Natural killer cell (primary cell): ENCODE measurements at regions not wholly inside any gene's neighbourhood (a gene's known extent, or its start where the extent isn't known, plus 50 kb on each side); places are given as distances from the start of the nearest gene placed in this dataset.

Experiments
- ATAC-seq, 3 donors: fragments of 150-1000 bp in 2 of 3; fragments of 200-7000 bp in 1 of 3; cut with Tn5 transposase; 1 replicate in 1 of 3; 2 replicates in 2 of 3; pipeline ENCODE4 v1.10.0; 2021; ENCODE audit warnings: mild to moderate bottlenecking in 2 of 3, moderate library complexity in 2 of 3
- DNase-seq, 2 donors: peaks; one replicate each; pipeline versions ENCODE4 v3.0.0 to v3.0.0-alpha.2; 2013 to 2021; ENCODE audit warnings: mixed read lengths in 1 of 2
- H3K27ac ChIP-seq: one replicate; pipeline ENCODE4 v1.5.1; 2013; ENCODE audit warnings: mild to moderate bottlenecking, low read length
- H3K27me3 ChIP-seq: one replicate; pipeline ENCODE4 v1.6.1; 2013; ENCODE audit warnings: low read length; ENCODE audit not compliant: control insufficient read depth, insufficient read depth
- H3K36me3 ChIP-seq: one replicate; pipeline ENCODE4 v1.6.1; 2013; ENCODE audit warnings: low read length; ENCODE audit not compliant: control insufficient read depth, insufficient read depth
- H3K4me1 ChIP-seq: one replicate; pipeline ENCODE4 v1.6.1; 2013; ENCODE audit warnings: low read length; ENCODE audit not compliant: control insufficient read depth, insufficient read depth
- H3K4me3 ChIP-seq: one replicate; pipeline ENCODE4 v1.5.1; 2013; ENCODE audit warnings: low read length
- H3K9me3 ChIP-seq: one replicate; pipeline ENCODE4 v1.6.1; 2013; ENCODE audit warnings: low read length; ENCODE audit not compliant: control insufficient read depth, insufficient read depth
- H3K27ac Mint-ChIP-seq, 2 donors: one replicate each; pipeline ENCODE4 v1.8.0; 2022; ENCODE audit warnings: mild to moderate bottlenecking in 2 of 2, mixed read lengths in 2 of 2, moderate library complexity in 1 of 2
- H3K27me3 Mint-ChIP-seq, 2 donors: one replicate each; pipeline ENCODE4 v1.8.0; 2022; ENCODE audit warnings: low read depth in 2 of 2, mixed read lengths in 2 of 2
- H3K36me3 Mint-ChIP-seq: one replicate; pipeline ENCODE4 v1.8.0; 2022; ENCODE audit warnings: mixed read lengths
- H3K4me1 Mint-ChIP-seq, 2 donors: one replicate each; pipeline ENCODE4 v1.8.0; 2022; ENCODE audit warnings: mixed read lengths in 2 of 2
- H3K4me3 Mint-ChIP-seq: one replicate; pipeline ENCODE4 v1.8.0; 2022; ENCODE audit warnings: mild to moderate bottlenecking, moderate library complexity, mixed read lengths
- H3K9me3 Mint-ChIP-seq, 2 donors: one replicate each; pipeline ENCODE4 v1.8.0; 2022; ENCODE audit warnings: mixed read lengths in 2 of 2
- CTCF ChIP-seq: fragments of 200-600 bp; IDR thresholded peaks from one replicate; pipeline ENCODE4 v1.8.0; 2022; ENCODE audit warnings: antibody characterized with exemption
- WGBS: methylation state at CpG from one replicate; pipeline ENCODE4 v1.1.7; 2013; ENCODE audit warnings: missing lambda C conversion rate; ENCODE audit not compliant: insufficient coverage; 5-methylcytosine and 5-hydroxymethylcytosine counted together
- intact Hi-C: fragments of 100-400 bp; cut with micrococcal nuclease; formaldehyde crosslinking; loops from one replicate; pipeline ENCODE4 v1.14.2; 2022

- Histone ChIP-seq H3K4me3 (no peak overlapping the region), H3K27ac (no peak overlapping the region), H3K4me1 (no peaks in the 10 kb centered on the region), H3K9me3 (no peaks in the 10 kb centered on the region), H3K27me3 (no peaks in the 10 kb centered on the region), H3K36me3 (no peaks in the 10 kb centered on the region)
- Mint-ChIP-seq H3K9me3 (no peaks in the 10 kb centered on the region), H3K27me3 (no peaks in the 10 kb centered on the region), H3K4me1 (no peaks in the 10 kb centered on the region), H3K27ac (no peak overlapping the region), H3K36me3 (no peaks in the 10 kb centered on the region), H3K4me3 (no peak overlapping the region)
- DNase-seq (no peak), ATAC-seq (no peak)
- intact Hi-C loops = no loop called here
- TF ChIP-seq CTCF = no peak
- 83% methylated on average over 16 of the region's 16 CpGs for WGBS
These were observed 191.6 kb downstream of the UQCRFS1 start for GRCh38 chr19:29021232-29021916.

GRCh38 chr19:29019403-29019802, 193.5 kb downstream of the UQCRFS1 start:
- intact Hi-C loops = no loop called here
- DNase-seq (no peak), ATAC-seq (no peak)
- Mint-ChIP-seq H3K4me3 (no peak overlapping the region), H3K27ac (no peak overlapping the region), H3K9me3 (no peaks in the 10 kb centered on the region), H3K4me1 (no peaks in the 10 kb centered on the region), H3K27me3 (no peaks in the 10 kb centered on the region), H3K36me3 (no peaks in the 10 kb centered on the region)
- Histone ChIP-seq H3K36me3 (no peaks in the 10 kb centered on the region), H3K4me1 (no peaks in the 10 kb centered on the region), H3K4me3 (no peak overlapping the region), H3K27me3 (no peaks in the 10 kb centered on the region), H3K27ac (no peak overlapping the region), H3K9me3 (no peaks in the 10 kb centered on the region)
- TF ChIP-seq CTCF = no peak
- WGBS = 89% methylated on average over 14 of the region's 14 CpGs

GRCh38 chr19:29018542-29018941, 194.4 kb downstream of the UQCRFS1 start:
- H3K36me3 ChIP-seq = no peaks in the 10 kb centered on the region
- H3K27ac ChIP-seq = no peak overlapping the region
- WGBS = 90% methylated on average over 3 of the region's 3 CpGs
- intact Hi-C loops = no loop called here
- H3K4me1 ChIP-seq = no peaks in the 10 kb centered on the region
- no peak for TF ChIP-seq CTCF
- Mint-ChIP-seq H3K27me3 (no peaks in the 10 kb centered on the region), H3K4me1 (no peaks in the 10 kb centered on the region), H3K36me3 (no peaks in the 10 kb centered on the region), H3K4me3 (no peak overlapping the region), H3K27ac (no peak overlapping the region), H3K9me3 (no peaks in the 10 kb centered on the region)
- no peaks in the 10 kb centered on the region for H3K27me3 ChIP-seq
- DNase-seq (no peak), ATAC-seq (no peak)
- no peaks in the 10 kb centered on the region for H3K9me3 ChIP-seq
- H3K4me3 ChIP-seq = no peak overlapping the region

- Histone ChIP-seq H3K9me3 (no peaks in the 10 kb centered on the region), H3K27me3 (no peaks in the 10 kb centered on the region), H3K4me3 (no peak overlapping the region), H3K36me3 (no peaks in the 10 kb centered on the region), H3K27ac (no peak overlapping the region), H3K4me1 (no peaks in the 10 kb centered on the region)
- Mint-ChIP-seq H3K27me3 (no peaks in the 10 kb centered on the region), H3K4me1 (no peaks in the 10 kb centered on the region), H3K27ac (no peak overlapping the region), H3K9me3 (no peaks in the 10 kb centered on the region), H3K4me3 (no peak overlapping the region), H3K36me3 (no peaks in the 10 kb centered on the region)
- intact Hi-C loops = no loop called here
- no peak for DNase-seq
- whole genome bisulfite sequencing = 87% methylated on average over 8 of the region's 8 CpGs
- no peak for ATAC-seq
- TF ChIP-seq CTCF = no peak
These were observed 195.2 kb downstream of the UQCRFS1 start for GRCh38 chr19:29017788-29018187.
